Esophagus mucosa (tissue), 1 donor: ENCODE measurements at regions not wholly inside any gene's neighbourhood (a gene's known extent, or its start where the extent isn't known, plus 50 kb on each side); places are given as distances from the start of the nearest gene placed in this dataset.
"Not testable (repeated sequence)": the region's sequence is repeated elsewhere in the genome, so short reads cannot be mapped to it uniquely, and the experiment has no call there.

Experiments
- ATAC-seq: fragments of 200-7000 bp; cut with Tn5 transposase; one replicate; pipeline ENCODE4 v1.9.1; 2020
- donor health status: DM: yes; HTN: yes; CAD: no.

DNA sequence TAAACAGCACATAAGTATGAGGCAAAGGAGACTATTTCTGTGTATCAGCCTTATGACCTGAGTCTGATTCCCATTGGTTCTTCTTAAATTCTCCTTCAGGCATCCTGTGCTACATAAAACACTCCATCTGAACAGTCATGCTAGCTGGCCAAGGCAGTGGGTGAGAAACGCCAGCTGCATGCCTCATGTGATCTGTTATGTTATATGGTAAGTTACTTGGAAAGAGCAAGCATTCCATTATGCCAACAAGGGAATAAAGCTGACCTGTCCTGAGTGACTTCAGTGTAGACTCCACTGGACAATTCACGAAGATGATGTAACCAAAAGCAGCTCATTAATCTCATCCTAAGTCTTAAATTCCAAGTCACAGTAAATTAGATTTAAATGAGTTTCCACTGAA, 216.5 kb upstream of the FN1 start:
- no peak for ATAC-seq

DNA sequence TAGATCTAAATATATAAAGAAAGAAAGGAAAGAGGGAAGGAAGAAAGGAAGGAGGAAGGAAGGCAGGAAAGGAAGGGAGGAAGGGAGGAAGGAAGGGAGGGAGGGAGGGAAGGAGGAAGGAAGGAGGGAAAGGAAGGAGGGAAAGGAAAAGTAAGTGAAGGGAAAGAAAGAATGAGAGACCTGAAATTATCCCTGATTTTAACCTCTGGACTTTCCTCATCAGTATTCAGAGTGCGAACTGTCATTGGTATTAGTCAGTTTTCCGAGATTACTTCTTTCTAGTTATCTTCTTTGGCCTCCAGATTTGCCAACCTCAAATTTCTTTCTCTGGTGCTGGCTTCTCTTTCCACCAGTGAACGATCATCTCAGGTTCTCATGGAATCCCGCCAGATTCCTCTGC, 215.5 kb upstream of the FN1 start:
- ATAC-seq = no peak

DNA sequence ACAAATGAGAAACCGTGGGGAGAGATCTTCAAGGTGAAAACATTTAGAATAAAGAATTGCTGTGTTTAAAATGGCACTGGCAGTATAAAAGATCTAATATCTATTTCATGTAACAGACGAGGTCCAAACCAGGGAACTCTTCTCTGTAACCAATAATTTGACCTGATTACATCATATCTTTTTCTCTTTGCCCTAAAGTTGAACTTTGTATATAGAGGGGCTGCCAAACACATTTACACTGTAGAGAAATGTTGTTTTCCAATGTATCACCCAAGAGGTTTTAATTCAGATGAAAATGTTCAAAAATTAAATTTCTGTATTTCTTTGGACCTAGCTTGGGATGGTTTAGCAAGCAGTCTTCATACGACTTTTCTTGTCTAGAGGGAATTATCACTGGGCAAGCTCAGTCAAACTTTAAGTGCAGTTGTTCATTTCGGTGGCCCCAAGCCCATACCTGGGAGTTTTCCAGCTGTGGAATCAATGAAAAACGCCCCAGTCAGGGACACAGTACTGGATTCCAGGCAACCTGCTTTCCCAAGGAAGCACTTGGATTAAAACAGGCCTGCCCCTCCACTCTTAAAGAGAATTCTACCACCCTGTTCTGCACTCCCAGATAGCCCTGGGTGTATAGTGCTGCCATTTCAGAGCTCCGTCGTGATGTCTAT, 208.5 kb upstream of the FN1 start:
- no peak for ATAC-seq

DNA sequence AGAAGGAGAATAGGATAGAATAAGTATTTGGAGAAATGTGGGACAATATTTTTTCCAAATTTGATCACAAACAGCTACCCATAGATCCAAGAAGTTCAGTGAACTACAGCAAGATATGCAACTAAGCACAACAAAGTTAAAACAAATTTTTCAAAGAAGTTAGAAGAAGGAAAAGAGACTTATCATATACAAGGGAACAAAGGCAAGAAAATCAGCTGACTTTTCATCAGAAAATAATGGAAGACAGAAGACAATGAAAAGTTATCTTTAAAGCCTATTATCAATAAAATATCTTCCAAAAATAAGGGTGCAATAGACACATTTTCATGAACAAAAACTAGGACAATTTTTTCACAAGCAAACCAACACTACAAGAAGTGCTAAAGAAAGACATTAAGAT, 202.8 kb upstream of the FN1 start:
- no peak for ATAC-seq

DNA sequence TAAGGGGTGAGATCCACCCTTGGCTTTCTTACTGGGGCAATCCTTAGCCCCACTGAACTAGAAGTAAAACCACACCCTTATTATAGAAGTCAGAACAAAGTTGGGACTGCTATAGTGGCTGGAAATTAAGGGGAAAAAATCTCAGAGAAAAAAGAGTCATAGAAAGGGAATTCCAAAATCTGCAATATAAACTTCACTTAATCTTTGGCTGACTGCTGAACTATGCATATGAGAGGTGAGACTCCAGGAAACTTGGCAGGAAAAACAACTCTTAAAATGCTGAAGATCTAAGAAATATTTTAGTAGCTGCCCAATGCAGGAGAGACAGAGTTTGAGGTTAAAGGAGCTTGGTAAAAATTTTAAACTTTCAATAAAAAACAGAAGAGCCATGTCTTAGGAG, 201.8 kb upstream of the FN1 start:
- no peak for ATAC-seq

DNA sequence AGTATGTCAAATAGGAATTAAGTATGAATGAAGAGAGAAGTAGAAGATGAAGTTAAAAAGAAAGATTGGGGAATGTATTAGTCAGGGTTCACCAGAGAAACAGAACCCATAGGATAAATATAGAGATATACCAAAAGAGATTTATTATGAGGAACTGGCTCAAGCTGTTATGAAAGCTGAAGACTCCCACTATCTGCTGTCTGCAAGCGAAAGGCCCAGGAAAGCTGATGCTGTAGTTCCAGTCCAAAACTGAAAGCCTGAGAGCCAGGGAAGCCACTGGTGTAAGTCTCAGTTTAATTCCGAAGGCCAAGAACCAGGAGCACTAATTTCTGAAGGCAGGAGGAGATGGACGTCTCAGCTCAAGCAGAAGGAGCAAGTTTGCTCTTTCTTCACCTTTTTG, 200.9 kb upstream of the FN1 start:
- no peak for ATAC-seq

DNA sequence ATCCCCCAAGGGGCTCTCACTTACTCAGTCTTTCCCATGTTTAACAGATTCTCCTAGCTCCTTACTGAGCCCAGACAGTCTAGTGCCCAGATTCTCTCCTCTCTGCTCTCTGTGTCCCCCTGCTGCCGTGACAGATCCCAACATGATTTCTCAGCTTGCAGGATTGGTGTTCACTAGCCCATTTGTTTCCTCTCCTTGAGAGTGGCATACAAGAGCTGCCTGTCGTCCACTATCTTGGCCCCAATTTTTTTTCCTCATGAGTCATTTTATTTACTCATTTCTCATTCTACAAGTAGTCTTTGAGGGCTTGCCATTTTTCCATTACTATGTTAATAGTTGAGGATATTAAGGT, 199.9 kb upstream of the FN1 start:
- no peak for ATAC-seq

DNA sequence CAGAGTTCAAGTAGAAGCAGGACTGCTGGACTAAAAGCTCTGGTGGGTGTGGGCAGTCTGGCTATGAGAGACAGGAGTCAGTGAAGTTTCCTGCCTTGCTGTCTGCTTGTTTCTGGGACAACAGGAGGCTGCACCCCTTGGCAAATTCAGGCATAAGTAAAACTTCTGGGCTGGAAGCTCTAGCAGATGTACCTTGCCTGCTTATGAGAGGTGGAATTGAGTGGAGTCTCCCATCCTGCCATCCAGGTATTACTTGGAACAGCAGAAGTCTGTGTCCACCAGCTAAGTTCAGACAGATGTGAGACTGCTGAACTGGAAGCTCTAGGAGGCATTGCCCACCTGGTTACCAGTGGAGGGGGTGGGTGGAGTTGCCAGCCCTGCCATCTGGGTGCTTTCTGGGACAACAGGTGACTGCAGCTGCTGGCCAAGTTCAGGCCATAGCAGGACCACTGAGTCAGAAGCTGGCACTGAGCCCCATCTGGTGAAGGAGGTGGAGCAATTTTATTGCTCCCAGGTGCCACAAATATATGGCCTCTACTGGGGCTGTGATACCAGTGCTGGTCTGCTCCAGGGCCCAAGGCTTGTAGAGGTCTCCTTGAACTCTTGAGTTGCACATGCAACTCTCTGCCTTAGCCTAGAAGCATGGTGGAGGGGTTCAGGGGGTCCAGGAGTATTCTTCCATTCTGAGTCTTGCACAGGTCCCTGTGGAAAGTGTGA, 199.4 kb upstream of the FN1 start:
- ATAC-seq = no peak

DNA sequence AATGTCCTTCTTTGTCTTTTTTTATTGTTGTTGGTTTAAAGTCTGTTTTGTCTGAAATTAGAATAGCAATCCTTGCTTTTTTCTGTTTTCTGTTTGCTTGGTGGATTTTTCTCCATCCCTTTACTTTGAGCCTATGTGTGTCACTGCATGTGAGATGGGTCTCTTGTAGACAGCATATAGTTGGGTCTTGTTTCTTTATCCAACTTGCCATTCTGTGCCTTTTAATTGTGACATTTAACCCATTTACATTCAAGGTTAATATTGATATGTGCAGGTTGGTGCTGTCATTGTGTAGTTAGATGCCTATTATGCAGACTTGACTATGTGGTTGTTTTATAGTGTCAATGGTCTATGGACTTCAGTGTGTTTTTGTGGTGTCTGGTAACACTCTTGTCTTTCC, 197.5 kb upstream of the FN1 start:
- ATAC-seq = no peak

DNA sequence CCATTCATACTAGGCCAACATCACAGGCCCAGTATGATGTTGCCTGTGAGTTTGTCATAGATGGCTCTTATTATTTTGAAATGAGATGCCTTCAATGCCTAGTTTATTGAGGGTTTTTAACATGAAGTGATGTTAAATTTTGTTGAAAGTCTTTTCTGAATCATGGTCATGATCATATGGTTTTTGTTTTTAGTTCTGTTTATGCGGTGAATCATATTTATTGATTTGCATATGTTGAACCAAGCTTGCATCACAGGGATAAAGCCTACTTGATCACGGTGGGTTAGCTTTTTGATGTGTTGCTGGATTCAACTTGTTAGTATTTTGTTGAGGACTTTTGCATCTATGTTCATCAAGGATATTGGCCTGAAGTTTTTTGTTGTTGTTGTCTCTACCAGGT, 195.8 kb upstream of the FN1 start:
- no peak for ATAC-seq

DNA sequence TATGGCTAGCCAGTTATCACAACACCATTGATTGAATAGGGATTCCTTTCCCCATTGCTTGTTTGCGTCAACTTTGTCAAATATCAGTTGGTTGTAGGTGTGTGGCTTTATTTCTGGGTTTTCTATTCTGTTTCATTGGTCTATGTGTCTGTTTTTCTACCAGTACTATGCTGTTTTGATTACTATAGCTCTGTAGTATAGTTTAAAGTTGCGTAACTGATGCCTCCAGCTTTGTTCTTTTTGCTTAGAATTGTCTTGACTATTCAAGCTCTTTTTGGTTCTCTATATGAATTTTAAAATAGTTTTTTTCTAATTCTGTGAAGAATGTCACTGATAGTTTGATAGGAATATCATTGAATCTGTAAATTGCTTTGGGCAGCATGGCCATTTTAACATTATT, 194.9 kb upstream of the FN1 start:
- not testable (repeated sequence) for ATAC-seq

DNA sequence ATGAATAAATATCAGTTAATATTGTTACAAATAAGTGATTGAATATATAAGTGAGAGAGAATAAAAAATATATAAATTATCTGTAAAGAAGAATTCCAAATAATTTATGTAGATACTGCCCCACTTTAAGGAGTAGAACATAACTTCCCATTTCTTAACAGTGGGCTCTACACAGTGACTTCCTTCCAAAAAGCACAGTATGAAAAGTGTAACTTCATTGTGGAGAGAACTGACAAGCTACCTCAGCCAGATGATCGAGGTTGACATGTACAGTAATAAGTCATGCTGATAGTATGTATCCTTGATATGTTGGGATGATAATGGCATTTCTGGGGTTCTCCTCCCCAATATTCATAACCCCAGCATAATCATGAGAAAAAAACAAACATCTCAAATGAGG, 191.9 kb upstream of the FN1 start:
- no peak for ATAC-seq

DNA sequence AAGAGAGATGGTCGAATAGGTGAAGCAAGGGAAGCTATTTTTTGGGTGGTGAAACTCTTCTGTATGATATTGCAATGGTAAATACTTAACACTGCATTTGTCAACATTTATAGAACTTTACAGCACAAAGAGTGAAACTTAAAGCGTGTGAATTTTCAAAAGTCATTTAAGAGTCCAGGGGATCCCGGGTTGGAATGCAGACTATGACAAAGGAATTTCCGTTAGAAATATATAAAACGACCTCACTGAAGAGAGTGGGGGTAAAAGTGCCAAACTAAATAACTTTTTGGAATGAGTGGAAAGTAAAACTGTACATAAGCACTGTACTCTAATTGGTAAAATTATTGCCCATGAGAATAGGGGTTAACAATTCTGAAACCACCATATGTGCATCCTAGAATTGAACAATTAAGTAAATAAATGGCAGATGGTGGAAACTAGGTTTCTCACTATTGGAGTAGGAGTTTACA, 191.0 kb upstream of the FN1 start:
- no peak for ATAC-seq

DNA sequence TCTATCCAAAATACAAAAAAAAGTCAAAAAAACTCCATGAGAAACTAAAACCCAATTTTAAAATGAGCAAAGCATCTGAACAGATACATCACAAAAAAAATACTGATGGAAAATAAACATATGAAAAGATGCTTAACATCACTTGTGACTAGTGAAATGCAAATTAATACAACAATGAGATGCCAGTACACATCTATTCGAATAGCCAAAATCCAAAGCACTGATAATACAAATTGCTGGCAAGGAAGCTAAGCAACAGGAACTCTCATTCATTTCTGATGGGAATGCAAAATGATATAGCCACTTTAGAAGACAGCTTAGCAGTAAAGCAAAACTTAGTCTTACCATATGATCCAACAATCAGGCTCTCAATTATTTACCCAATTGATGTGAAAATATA, 190.2 kb upstream of the FN1 start:
- no peak for ATAC-seq

DNA sequence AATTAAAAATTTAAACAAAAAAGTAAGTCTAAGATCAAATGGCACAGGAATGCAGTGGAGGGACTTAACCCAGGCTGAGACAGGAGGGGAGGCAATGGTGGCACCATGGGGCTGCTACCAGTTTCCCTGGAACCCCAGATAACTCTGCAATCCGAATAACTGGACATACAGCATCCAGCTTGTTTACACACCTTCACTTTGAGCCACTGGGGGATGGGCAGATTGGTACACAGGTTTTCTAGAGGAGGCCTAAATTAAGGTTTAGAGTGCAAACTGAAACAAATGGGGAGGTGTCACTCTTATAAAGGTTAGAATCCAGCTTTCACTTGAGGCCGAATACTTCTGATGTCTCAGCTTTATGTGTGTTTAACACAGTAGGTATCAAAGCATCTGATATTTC, 189.3 kb upstream of the FN1 start:
- no peak for ATAC-seq

DNA sequence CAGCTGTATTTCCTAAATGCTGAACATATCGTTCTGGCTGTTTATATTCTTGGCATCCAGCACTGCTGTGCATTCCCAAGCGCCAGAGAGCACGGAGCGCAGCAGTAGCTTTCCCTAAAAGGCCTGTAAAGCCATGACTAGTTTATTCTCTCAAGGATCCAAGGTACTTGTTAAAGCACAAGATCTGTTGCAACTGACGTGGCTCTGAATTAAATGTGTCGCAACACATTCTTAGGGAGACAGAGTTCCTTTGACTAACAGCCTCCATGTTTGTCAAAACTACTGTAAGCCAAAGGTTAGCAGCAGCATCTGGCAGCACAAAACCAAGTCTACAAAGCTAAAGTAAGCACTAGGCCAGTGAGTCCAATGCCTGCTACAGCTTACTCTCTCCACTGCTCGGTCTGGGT, 188.6 kb upstream of the FN1 start:
- ATAC-seq = peak; percentile 50

DNA sequence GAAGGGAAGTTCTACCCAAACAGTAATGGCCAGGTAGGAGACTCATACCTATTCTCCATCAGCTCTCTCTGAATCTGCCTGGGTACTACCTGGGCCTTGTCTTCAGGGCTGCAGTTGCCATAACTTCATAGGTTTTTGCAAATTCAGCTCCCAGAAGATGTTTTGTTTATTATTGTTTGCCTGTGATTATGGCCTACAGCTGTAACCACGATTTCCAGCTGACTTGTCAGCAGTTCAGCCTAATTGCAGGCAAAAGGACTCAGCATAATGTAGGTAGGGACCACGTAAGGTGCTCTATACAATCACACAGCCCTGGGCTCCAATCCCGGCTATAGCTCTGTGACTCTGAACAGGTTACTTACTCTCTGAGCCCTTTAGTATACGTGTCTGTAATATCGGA, 187.0 kb upstream of the FN1 start:
- no peak for ATAC-seq

DNA sequence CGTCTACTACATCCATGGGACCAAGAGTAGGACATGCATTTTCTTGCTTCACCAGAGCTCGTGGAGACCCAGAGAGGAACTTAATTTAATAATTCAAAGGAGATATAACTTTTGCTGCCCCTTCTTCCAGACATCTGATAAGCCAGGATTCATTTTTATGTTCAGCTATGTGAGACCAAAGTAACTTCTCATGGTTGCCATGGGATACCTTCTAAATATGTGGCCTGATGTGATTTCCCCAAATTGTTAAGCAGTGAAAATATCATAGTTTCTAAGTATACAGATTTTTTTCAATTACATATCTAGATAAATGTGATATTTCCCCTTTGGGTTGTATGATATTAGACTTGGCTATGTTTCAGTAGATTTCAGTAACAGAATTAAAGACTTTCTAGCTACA, 185.5 kb upstream of the FN1 start:
- no peak for ATAC-seq

DNA sequence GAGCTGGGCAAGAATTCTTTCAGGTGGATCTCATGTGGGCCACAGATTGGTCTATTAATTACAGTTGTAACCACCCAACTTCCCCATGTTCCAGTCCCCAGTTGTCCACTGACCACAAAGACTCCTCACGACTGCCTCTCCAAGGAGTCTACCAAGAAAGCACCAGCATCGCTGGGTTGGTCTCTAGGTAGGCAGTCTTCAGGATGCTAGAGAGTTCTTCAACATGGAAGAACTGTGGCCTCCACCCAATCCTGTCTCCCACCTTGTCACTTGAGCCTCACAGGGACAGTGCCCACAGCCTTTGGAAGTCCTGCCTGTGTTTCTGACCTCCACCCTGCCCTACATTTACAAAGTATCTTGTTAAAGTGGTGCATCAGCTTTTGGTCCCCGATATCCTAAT, 184.7 kb upstream of the FN1 start:
- no peak for ATAC-seq

DNA sequence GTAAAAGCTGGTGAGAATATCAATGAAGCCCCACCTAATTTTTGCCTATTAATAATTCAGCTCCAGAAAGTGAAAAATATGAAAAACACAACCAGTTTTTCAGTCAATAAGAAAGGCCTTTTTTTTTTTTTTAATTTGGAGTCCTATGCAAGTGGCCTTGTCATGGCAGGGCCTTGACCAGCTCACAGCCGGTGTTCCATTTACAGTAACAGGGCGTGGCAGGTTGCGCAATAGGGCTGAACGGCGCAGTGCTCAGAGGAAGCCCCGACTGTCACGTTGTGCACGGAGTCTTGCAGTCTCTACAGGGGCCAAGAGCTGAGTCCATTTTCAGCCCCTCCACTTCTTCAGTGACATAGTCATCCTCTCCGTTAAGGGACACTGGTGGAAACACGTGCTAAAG, 184.1 kb upstream of the FN1 start:
- peak; percentile 64 for ATAC-seq

DNA sequence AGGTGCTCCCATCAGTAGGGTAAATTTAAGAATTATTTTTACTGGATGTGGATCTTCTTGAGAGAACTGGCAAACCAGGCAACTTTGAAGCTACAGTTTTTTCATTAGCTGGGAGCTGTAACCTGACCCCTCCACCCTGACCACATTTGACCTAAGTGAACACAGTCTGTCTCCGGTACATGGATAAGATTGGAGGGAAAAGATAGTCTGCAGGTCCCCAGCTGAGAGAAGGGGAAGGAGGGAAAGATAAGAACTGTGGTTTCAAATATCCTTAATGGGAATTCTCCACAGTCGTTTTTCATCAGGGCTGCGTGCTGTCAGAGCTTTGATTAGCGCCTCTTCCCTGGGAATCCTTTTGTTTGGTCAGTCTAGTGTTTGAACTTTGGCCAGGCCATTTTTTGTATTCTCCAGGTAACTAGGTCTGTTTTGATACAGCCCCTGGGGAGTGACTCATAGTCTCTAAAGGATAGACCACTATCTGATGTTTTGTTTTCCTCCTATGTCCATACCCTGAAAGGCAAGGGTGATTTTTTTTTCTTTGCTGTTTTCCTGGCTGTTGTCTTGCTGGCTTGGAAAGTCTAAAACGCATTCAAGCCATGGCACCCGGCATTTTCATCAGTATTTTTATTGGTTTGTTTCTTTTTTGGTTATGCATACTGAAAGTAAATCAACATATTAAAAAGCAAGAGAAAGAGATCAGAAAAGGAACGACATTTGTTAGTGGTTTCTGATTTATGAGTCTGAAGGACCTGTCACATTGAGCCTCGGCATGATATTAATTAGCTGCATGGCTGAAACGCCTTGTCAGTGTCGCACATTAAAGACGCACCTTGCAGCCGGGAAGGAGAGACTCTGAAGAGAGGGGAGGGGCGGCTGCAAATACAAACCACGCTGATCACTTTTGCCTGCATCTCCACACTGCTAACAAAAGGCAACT, 183.4 kb upstream of the FN1 start:
- ATAC-seq = no peak

DNA sequence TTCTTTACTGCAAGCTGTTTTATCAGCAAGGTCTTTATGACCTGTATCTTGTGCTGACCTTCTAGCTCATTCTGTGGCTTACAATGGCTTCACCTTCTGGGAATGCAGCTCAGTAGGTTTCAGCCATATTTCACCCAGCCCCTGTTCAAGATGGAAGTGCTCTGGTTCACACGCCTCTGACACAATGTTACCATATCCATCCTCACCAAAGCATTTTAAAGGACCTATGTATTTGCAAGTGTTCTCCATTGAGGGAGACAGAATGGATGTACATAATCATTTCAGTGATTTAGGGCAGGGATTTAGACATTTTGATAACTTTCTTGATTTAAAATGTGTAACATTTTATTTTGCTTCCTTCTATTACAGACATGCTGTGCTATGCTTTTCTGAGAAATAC, 182.3 kb upstream of the FN1 start:
- ATAC-seq = no peak

DNA sequence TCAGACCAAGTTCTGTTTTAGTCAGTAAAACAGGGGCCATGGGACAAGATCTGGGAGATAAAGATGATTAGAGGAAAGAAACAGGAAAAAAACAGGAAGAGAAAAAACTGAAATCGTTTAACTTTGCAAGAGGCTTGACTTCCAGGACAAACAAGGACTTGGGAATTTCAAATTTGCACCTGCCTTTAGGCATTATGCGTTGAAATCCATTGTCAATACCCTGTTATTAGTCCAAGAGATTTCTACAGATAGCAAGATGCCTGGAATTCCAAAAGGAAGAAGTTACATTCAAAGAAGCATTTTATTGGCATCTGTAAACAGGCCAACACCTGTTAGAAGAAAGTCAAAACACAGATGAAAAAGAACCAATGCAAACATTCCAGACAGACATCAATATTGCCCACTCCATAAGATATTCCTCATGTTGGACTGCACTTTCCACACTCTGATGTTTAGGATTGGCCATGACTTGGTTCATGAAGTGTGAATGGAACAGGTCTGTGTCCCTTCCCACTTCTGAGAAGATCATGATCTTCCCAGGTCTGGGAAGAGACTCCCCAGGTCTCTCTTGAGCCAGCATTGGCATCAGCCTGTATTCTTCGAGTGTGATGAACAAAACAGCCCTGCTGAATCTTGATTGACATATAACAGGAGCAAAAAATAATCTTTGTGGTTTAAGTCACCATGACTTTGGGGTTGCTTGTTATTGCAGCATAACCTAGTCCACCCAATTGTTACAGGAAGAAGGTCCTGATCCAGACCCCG, 181.4 kb upstream of the FN1 start:
- no peak for ATAC-seq
